GM18519 (cell line): ENCODE measurements at regions not wholly inside any gene's neighbourhood (a gene's known extent, or its start where the extent isn't known, plus 50 kb on each side); places are given as distances from the start of the nearest gene placed in this dataset.

Source experiments
- ATAC-seq: cut with Tn5 transposase; IDR thresholded peaks from one replicate; pipeline ENCODE4 v1.9.1; 2021; ENCODE audit warnings: mild to moderate bottlenecking, moderate library complexity; ENCODE audit not compliant: unreplicated experiment, low FRiP score

DNA sequence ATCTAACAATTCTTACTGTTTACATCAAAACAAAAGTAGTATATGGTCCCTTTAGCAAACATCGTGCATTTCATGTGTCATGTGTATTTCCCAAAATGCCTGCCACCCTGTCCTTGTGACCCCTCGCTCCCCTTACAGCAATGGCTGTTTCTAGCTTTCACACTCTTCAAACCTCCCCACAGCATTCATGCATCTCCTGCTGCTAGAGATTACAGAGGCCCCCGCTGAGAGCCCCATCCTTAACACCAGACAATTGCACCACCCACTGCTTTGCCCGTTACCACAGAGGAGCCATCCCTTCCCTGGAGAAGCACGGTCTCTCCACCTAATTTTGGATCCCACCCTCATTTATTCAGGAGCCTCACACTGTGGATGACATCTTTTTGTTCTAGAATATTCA is 149.7 kb upstream of the IRX4 start:
- ATAC-seq = no peak

DNA sequence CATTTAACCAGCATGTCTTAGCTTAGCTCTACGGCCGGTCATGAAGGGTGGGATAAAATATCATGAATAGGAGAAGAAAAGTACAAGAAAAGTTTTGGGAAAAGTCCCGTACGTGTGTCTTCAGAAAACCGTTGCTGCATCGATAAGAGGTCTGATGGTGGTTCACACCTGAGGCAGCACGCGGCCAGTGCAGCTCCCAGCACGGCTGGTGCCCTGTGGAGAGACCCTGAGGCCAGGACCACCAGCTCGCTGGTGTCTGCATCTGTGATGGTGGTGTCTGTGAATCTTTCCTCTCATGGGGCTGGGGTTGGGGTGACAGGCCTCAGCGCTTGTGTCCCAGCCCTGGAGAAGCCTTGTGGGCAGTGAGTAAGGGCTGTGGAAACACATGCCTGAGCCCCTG is 148.9 kb upstream of the IRX4 start:
- no peak for ATAC-seq

DNA sequence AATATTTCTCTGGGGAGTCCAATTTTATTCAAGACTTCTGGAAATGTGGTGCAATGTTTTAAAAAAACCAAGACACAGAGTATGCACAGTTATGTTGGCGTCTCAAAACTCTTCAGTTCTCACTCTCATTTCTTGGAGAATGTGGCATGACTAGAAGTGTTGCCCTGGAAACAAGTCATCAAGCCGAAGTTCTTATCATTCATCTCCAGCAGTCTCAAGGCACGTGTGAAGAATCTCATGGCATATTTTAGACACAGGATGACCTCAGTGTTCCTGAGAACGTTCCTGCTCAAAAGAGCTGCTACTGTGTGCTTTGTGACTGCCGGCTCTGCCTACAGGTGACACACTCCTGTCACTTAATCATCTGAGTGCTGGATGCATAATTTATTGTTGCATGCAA is 147.4 kb upstream of the IRX4 start:
- no peak for ATAC-seq

DNA sequence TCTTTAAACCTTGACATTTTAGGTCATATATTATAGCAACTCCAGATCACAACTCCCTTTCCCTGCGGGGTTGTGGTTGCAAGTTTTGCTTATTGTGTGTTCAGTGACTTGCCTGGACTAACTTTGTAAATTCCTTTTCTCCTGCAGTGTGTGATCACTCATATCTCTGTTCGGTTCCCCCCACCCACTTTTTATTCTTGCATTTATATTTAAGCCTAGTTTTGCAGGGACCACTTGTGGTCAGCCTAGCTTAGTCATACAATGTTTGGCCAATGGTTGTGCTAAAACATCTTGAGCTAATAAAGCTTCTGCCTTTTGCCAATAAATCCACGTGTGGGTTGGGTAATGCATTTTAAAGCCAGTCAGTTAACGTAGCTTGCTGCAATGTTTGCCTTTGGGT is 146.5 kb upstream of the IRX4 start:
- ATAC-seq = no peak

- ATAC-seq = no peak
Measured at GRCh38 chr5:2027790-2028189, 145.1 kb upstream of the IRX4 start.

GRCh38 chr5:2024986-2025721 is 142.4 kb upstream of the IRX4 start:
- ATAC-seq = no peak

DNA sequence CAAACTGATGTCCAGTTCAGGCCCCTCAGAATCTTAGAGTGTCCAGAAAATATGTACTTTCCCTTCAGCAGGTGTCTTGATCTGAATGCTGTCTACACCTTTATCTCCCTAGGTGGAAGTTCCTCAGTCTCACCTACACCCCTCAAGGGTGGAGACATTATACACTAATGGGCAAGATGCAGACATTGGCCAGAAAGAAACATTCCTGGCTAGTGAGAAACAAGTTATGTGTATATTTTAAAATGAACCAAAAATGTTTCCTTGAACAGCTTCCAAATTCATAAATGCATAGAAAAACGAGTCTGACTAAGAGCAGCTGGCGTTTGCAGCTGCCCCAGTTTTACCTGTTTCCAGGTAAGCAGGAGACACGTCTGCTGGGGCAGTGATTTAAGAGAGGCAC is 140.5 kb upstream of the IRX4 start:
- ATAC-seq = no peak

- ATAC-seq = no peak
Measured at GRCh38 chr5:2022436-2022835, 139.7 kb upstream of the IRX4 start.

GRCh38 chr5:2021484-2022176 is 138.9 kb upstream of the IRX4 start:
- no peak for ATAC-seq

DNA sequence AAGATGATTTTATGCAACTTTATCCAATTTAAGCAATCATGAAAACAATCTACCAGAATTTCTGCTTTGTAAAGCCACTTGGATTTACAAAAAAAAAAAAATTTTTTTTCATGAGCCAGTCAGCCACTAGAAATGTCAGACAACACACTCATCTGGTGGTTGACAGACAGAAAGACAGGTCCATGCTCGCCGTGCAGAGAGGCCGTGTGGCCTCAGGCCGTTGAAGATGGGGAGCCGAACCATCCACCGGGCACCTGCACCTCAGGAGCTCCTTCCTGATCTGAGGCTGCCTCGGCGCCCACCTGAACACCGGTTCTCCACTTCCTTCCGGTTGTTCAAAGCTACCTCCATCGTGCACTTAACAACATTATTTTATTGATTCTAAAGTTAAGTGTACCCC is 138.0 kb upstream of the IRX4 start:
- no peak for ATAC-seq

- no peak for ATAC-seq
Measured at GRCh38 chr5:2019716-2020115, 137.0 kb upstream of the IRX4 start.

GRCh38 chr5:2018390-2018724 is 135.6 kb upstream of the IRX4 start:
- no peak for ATAC-seq

DNA sequence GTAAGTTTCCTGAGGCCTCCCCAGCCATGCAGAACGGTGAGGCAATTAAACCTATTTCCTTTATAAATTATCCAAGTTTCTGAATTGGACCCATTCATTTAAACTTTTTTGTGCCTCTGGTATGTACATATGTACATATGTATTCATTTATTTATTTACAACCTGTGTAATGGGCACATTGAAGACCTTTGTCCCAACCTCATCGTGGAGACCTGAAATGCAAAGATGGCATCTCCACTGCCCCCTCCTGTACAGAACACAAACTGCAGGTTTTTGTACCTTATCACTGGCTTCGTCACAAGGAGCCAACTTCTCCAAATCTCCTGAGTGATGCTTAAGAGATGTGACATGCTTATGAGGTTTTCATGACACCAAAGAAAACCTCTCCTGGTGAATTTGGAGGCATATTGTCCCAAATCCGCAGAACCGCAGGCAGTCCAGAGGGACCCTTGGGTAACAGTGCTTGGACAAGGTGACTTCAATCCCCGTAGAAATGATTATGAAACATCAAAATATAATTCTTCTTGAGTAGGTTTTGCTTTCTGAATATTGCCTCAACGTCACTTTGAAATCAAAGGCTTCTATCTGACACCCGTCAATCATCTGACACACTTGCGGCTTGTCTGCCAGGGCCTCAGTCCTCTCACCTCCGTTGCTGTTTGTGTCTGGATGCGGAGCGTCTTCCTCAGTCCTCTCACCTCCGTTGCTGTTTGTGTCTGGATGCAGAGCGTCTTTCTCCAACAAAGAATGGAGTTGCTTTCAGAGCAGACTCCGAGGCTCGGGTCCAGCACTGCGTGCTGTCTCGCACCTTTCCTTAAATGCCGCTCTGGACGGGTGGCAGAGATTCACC is 135.0 kb upstream of the IRX4 start:
- no peak for ATAC-seq

DNA sequence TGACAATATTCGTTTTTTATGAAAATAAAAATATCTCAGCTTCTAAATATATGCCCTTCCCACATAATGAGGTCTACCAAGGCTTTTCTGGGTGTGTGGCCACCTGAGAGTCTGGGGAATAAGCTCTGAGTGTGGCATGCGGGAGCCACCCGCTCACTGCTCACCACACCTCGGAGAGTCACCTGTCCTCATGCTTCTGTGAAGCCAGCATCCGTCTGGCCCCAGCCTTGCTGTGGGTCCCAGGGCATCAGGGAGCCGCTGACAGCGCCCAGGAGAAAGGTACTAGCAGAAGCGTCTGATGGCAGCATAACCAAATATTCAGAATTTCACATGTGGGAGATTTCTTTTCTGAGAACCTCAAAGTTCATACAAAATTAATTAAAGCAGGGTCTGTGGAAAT is 133.2 kb upstream of the IRX4 start:
- no peak for ATAC-seq

GRCh38 chr5:2015124-2015848 is 132.6 kb upstream of the IRX4 start:
- ATAC-seq = no peak

- ATAC-seq = no peak
Measured at GRCh38 chr5:2014058-2014610, 131.4 kb upstream of the IRX4 start.

- ATAC-seq = no peak
Measured at GRCh38 chr5:2013301-2014057, 130.8 kb upstream of the IRX4 start.

DNA sequence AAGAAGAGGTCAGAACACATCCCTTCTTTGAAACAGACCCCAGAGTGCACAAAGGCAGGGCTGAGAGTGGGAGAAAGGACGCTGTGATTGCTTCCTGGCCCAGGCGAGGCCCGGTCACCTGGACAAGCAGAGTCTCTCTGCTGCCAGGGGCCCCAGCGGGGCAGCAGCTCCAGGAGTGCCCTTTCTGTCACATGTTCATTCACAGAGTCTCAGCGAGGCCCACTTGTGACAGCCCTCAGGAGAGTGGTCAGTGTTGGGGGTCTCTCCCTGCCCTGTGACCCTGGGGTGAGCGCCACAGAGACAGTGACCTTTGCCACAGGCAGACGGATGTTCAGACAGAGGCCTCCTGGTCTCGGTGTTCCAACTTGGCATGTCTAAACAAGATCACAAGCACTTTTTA is 130.2 kb upstream of the IRX4 start:
- ATAC-seq = no peak

- no peak for ATAC-seq
Measured at GRCh38 chr5:2011481-2012411, 129.0 kb upstream of the IRX4 start.
